ENCODE measurements at regions not wholly inside any gene's neighbourhood (a gene's known extent, or its start where the extent isn't known, plus 50 kb on each side); places are given as distances from the start of the nearest gene placed in this dataset.

GRCh38 chr2:146038014-146038413 is 1518.1 kb upstream of the ZEB2 start:
- TF ChIP-seq POLR2A (IDR thresholded peaks at IDR 0.05) = no peak
- TF ChIP-seq, protein P1, sequence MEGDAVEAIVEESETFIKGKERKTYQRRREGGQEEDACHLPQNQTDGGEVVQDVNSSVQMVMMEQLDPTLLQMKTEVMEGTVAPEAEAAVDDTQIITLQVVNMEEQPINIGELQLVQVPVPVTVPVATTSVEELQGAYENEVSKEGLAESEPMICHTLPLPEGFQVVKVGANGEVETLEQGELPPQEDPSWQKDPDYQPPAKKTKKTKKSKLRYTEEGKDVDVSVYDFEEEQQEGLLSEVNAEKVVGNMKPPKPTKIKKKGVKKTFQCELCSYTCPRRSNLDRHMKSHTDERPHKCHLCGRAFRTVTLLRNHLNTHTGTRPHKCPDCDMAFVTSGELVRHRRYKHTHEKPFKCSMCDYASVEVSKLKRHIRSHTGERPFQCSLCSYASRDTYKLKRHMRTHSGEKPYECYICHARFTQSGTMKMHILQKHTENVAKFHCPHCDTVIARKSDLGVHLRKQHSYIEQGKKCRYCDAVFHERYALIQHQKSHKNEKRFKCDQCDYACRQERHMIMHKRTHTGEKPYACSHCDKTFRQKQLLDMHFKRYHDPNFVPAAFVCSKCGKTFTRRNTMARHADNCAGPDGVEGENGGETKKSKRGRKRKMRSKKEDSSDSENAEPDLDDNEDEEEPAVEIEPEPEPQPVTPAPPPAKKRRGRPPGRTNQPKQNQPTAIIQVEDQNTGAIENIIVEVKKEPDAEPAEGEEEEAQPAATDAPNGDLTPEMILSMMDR (IDR thresholded peaks at IDR 0.05) = no peak
